ENCODE measurements at regions not wholly inside any gene's neighbourhood (a gene's known extent, or its start where the extent isn't known, plus 50 kb on each side); places are given as distances from the start of the nearest gene placed in this dataset.
"Not testable (repeated sequence)": the region's sequence is repeated elsewhere in the genome, so short reads cannot be mapped to it uniquely, and the experiment has no call there.

GRCh38 chr5:171542525-171543140, 123.2 kb downstream of the FGF18 start:
- peak overlapping the region; percentile 25 for H3K27ac ChIP-seq
- no peak for DNase-seq
- WGBS, 3 donors = 34 to 38% (median 36%) methylated on average over 15 of the region's 15 CpGs

GRCh38 chr5:171543148-171543815, 123.8 kb downstream of the FGF18 start:
- DNase-seq = no peak
- intact Hi-C loops (cut with DNase I) = no loop called here
- TF ChIP-seq CTCF (IDR thresholded peaks at IDR 0.05) = no peak
- Histone ChIP-seq H3K9me3 (no peaks in the 10 kb centered on the region), H3K4me3 (no peak overlapping the region), H3K36me3 (ENCODE audit: insufficient read depth in 1 of 2, low read depth in 1 of 2) (no peaks in the 10 kb centered on the region), H3K4me1 (peaks cover 6% of the 10 kb centered on the region), H3K27me3 (ENCODE audit: insufficient read depth in 3 of 3, low read length in 2 of 3) (no peaks in the 10 kb centered on the region), H3K27ac (peak overlapping the region; percentile 25)
- peak in 1 of 4 donors; percentile 27 for ATAC-seq
- WGBS, 3 donors = 49 to 61% (median 54%) methylated on average over 13 of the region's 13 CpGs

More at GRCh38 chr5:171542525-171543140, 123.2 kb downstream of the FGF18 start:
- H3K4me3 ChIP-seq = no peak overlapping the region
- no peaks in the 10 kb centered on the region for H3K9me3 ChIP-seq
- ATAC-seq = peak; percentile 65 to 87 (median 86)
- TF ChIP-seq CTCF (IDR thresholded peaks at IDR 0.05) = no peak
- H3K27me3 ChIP-seq (ENCODE audit: insufficient read depth in 3 of 3, low read length in 2 of 3) = no peaks in the 10 kb centered on the region
- intact Hi-C loops (cut with DNase I) = no loop called here
- H3K36me3 ChIP-seq (ENCODE audit: insufficient read depth in 1 of 2, low read depth in 1 of 2) = no peaks in the 10 kb centered on the region
- peaks cover 6% of the 10 kb centered on the region for H3K4me1 ChIP-seq

- Histone ChIP-seq H3K4me1 (peaks cover 6% of the 10 kb centered on the region), H3K4me3 (no peak overlapping the region), H3K27me3 (ENCODE audit: insufficient read depth in 3 of 3, low read length in 2 of 3) (no peaks in the 10 kb centered on the region), H3K36me3 (ENCODE audit: insufficient read depth in 1 of 2, low read depth in 1 of 2) (no peaks in the 10 kb centered on the region), H3K9me3 (no peaks in the 10 kb centered on the region), H3K27ac (no peak overlapping the region)
- no peak for TF ChIP-seq CTCF (IDR thresholded peaks at IDR 0.05)
- DNase-seq (no peak), ATAC-seq (no peak)
- intact Hi-C loops (cut with DNase I) = no loop called here
- whole genome bisulfite sequencing, 3 donors = 84 to 88% (median 86%) methylated on average over 17 of the region's 17 CpGs
These were observed 125.7 kb downstream of the FGF18 start for GRCh38 chr5:171544913-171545765.

- ATAC-seq (no peak), DNase-seq (peak in 1 of 2 donors; percentile 68)
- H3K9me3 ChIP-seq = no peaks in the 10 kb centered on the region
- 22 to 46% (median 29%) methylated on average over 8 of the region's 8 CpGs for WGBS, 3 donors
- H3K4me3 ChIP-seq = no peak overlapping the region
- no peaks in the 10 kb centered on the region for H3K4me1 ChIP-seq
- no peaks in the 10 kb centered on the region for H3K36me3 ChIP-seq (ENCODE audit: insufficient read depth in 1 of 2, low read depth in 1 of 2)
- no peaks in the 10 kb centered on the region for H3K27me3 ChIP-seq (ENCODE audit: insufficient read depth in 3 of 3, low read length in 2 of 3)
- intact Hi-C loops (cut with DNase I) = no loop called here
- H3K27ac ChIP-seq = no peak overlapping the region
- TF ChIP-seq CTCF (IDR thresholded peaks at IDR 0.05) = no peak
These were observed 129.8 kb downstream of the FGF18 start for GRCh38 chr5:171549274-171549673.

- H3K36me3 ChIP-seq (ENCODE audit: insufficient read depth in 1 of 2, low read depth in 1 of 2); H3K4me3 ChIP-seq; H3K4me1 ChIP-seq; H3K27ac ChIP-seq; DNase-seq; intact Hi-C loops (cut with DNase I); H3K9me3 ChIP-seq; H3K27me3 ChIP-seq (ENCODE audit: insufficient read depth in 3 of 3, low read length in 2 of 3); ATAC-seq: not testable (repeated sequence)
- 94 to 96% (median 96%) methylated on average over 7 of the region's 7 CpGs for WGBS, 3 donors
These were observed 134.4 kb downstream of the FGF18 start for GRCh38 chr5:171553817-171554216.
